A549 (cell line): ENCODE measurements at regions not wholly inside any gene's neighbourhood (a gene's known extent, or its start where the extent isn't known, plus 50 kb on each side); places are given as distances from the start of the nearest gene placed in this dataset.

Source experiments
- ATAC-seq, 2 experiments: fragments of 200-7000 bp in 1 of 2; fragments of >200 bp in 1 of 2; cut with Nextera tagmentation in 1 of 2; cut with Tn5 transposase in 1 of 2; 3 replicates each; pipeline versions ENCODE4 v1.8.0 to v1.9.1; 2018 to 2020; ENCODE audit warnings: mild to moderate bottlenecking in 1 of 2, moderate library complexity in 1 of 2
- CTCF ChIA-PET: fragments of 300-600 bp; sonication (Branson Sonifier 250); formaldehyde crosslinking; extraction: SDS; loops from one replicate; lab custom pipeline; 2021; ENCODE audit warnings: antibody characterized with exemption, inconsistent platforms; lab: Yijun Ruan, JAX
- POLR2A ChIA-PET: fragments of 350-600 bp; formaldehyde crosslinking; extraction: SDS; loops from one replicate; lab custom pipeline; 2021; ENCODE audit warnings: antibody characterized with exemption, inconsistent platforms; lab: Yijun Ruan, JAX
- DNase-seq, 2 experiments: peaks; one replicate each; pipeline versions ENCODE4 v3.0.0 to v3.0.0-alpha.2; 2011 to 2016; ENCODE audit warnings: low read depth in 1 of 2, low spot score in 1 of 2
- FAIRE-seq: peaks from 2 replicates; lab custom pipeline; 2011; peaks lifted over from hg19 to GRCh38; lab: Jason Lieb, UNC
- H3K27ac ChIP-seq, 2 experiments: fragments of >200 bp; sonication (Bioruptor Twin); formaldehyde crosslinking; 3 replicates each; pipeline ENCODE4 v1.5.1; 2016 to 2017
- H3K4me1 ChIP-seq: fragments of >200 bp; sonication (Bioruptor Twin); formaldehyde crosslinking; 3 replicates; pipeline ENCODE4 v1.6.1; 2016
- H3K4me2 ChIP-seq: fragments of >200 bp; sonication (Bioruptor Twin); formaldehyde crosslinking; 3 replicates; pipeline ENCODE4 v1.6.1; 2016
- H3K4me3 ChIP-seq: fragments of >200 bp; sonication (Bioruptor Twin); formaldehyde crosslinking; 3 replicates; pipeline ENCODE4 v1.5.1; 2016
- H3K9me3 ChIP-seq: fragments of >200 bp; sonication (Bioruptor Twin); formaldehyde crosslinking; 3 replicates; pipeline ENCODE4 v1.6.1; 2016
- ATOH8 ChIP-seq: fragments of 250-450 bp; sonication (Bioruptor Pico); IDR thresholded peaks from 2 replicates; pipeline ENCODE4 v1.5.0; 2020; ENCODE audit warnings: low read depth, mild to moderate bottlenecking, moderate library complexity
- BCL3 ChIP-seq: fragments of >200 bp; sonication (Bioruptor Twin); formaldehyde crosslinking; IDR thresholded peaks from 3 replicates; pipeline ENCODE4 v1.6.1; 2016
- CEBPB ChIP-seq, 2 experiments: fragments of >200 bp in 1 of 2; sonication (Bioruptor Twin) in 1 of 2; formaldehyde crosslinking in 1 of 2; IDR thresholded peaks; 2 replicates each; pipeline ENCODE4 v1.6.1; 2012 to 2016
- CHD2 ChIP-seq: fragments of 150-350 bp; IDR thresholded peaks from 2 replicates; pipeline ENCODE4 v1.6.1; 2014; ENCODE audit warnings: low read length; ENCODE audit not compliant: partially characterized antibody
- EHMT2 ChIP-seq: fragments of 200-600 bp; sonication (generic); IDR thresholded peaks from 2 replicates; pipeline ENCODE4 v1.6.1; 2016; ENCODE audit warnings: antibody characterized with exemption, low read depth, mild to moderate bottlenecking, moderate library complexity
- ELK1 ChIP-seq: fragments of 150-350 bp; IDR thresholded peaks from 2 replicates; pipeline ENCODE4 v1.6.1; 2014; ENCODE audit warnings: low read depth, mild to moderate bottlenecking, low read length
- EP300 ChIP-seq, 2 experiments: fragments of >200 bp; sonication (Bioruptor Twin); formaldehyde crosslinking; IDR thresholded peaks; 2 replicates in 1 of 2; 3 replicates in 1 of 2; pipeline ENCODE4 v1.6.1; 2016 to 2017
- ESRRA ChIP-seq: fragments of 150-350 bp; IDR thresholded peaks from 2 replicates; pipeline ENCODE4 v1.6.1; 2014; ENCODE audit warnings: mild to moderate bottlenecking, low read length, borderline replicate concordance
- FOSB ChIP-seq: fragments of 250-450 bp; sonication (Bioruptor Pico); IDR thresholded peaks from 2 replicates; pipeline ENCODE4 v1.5.0; 2020; ENCODE audit warnings: mild to moderate bottlenecking, moderate library complexity
- HDAC2 ChIP-seq: fragments of 200-600 bp; sonication (generic); IDR thresholded peaks from 2 replicates; pipeline ENCODE4 v1.6.1; 2016
- HOXB13 ChIP-seq: fragments of 250-450 bp; sonication (Bioruptor Pico); IDR thresholded peaks from 2 replicates; pipeline ENCODE4 v1.5.0; 2020; ENCODE audit warnings: low read depth, mild to moderate bottlenecking, moderate library complexity
- MAZ ChIP-seq: fragments of 150-350 bp; IDR thresholded peaks from 2 replicates; pipeline ENCODE4 v1.6.1; 2014; ENCODE audit warnings: antibody characterized with exemption, low read depth, low read length, borderline replicate concordance
- NFE2L2 ChIP-seq: fragments of 150-350 bp; conservative IDR thresholded peaks from 2 replicates; pipeline ENCODE4 v1.6.1; 2014; ENCODE audit warnings: low read length
- PBX3 ChIP-seq: IDR thresholded peaks from 2 replicates; pipeline ENCODE4 v1.6.1; 2012
- PHF8 ChIP-seq: fragments of 200-600 bp; sonication (generic); IDR thresholded peaks from 2 replicates; pipeline ENCODE4 v1.6.1; 2016; ENCODE audit warnings: low read depth, mild to moderate bottlenecking, antibody characterized with exemption, moderate library complexity, borderline replicate concordance
- REST ChIP-seq: fragments of 200-600 bp; sonication (generic); IDR thresholded peaks from 2 replicates; pipeline ENCODE4 v1.6.1; 2016; ENCODE audit warnings: antibody characterized with exemption, mild to moderate bottlenecking, moderate library complexity
- RFX5 ChIP-seq: fragments of 450-650 bp; IDR thresholded peaks from 2 replicates; pipeline ENCODE4 v1.7.1; 2014; ENCODE audit warnings: antibody characterized with exemption, mild to moderate bottlenecking, moderate library complexity
- ZC3H11A ChIP-seq: fragments of 450-650 bp; IDR thresholded peaks from 2 replicates; pipeline ENCODE4 v1.6.1; 2014; ENCODE audit warnings: antibody characterized with exemption, mild to moderate bottlenecking
- ZFP36 ChIP-seq: fragments of 450-650 bp; IDR thresholded peaks from 2 replicates; pipeline ENCODE4 v1.6.1; 2014; ENCODE audit warnings: borderline replicate concordance; ENCODE audit not compliant: partially characterized antibody
- ZNF302 ChIP-seq: fragments of 250-450 bp; sonication (Bioruptor Pico); IDR thresholded peaks from 2 replicates; pipeline ENCODE4 v1.9.0; 2021; ENCODE audit warnings: inconsistent platforms, mild to moderate bottlenecking, moderate library complexity
- WGBS: methylation state at CpG from one replicate; pipeline ENCODE4 v1.1.6; 2017; ENCODE audit errors: missing lambda C conversion rate; 5-methylcytosine and 5-hydroxymethylcytosine counted together

- no peak for FAIRE-seq
- no peak for DNase-seq
- ChIA-PET POLR2A (interaction anchor here (0.9 to 1.9 kb wide), 2 partner anchors 37 to 91 kb away, joined by 3 to 7 read pairs; no protein-coding TSS in a partner anchor), CTCF (interaction anchor here (0.6 to 1.3 kb wide), 5 partner anchors 8 to 140 kb away, joined by 3 to 5 read pairs (median 4); no protein-coding TSS in a partner anchor)
- H3K4me3 ChIP-seq: no peak overlapping the region
- 42% methylated on average over 7 of the region's 7 CpGs for whole genome bisulfite sequencing
- H3K4me2 ChIP-seq: peak overlapping the region; percentile 28
- TF ChIP-seq ZFP36 (no peak), HOXB13 (no peak), CEBPB (IDR thresholded peaks at IDR 0.05) (no peak), FOSB (CRISPR knock-in tag) (no peak)
- H3K9me3 ChIP-seq: no peaks in the 10 kb centered on the region
- H3K4me1 ChIP-seq: peaks cover 24% of the 10 kb centered on the region
- ATAC-seq: peak in 1 of 2 experiments; percentile 58; a peak in 3 of 6 replicates
- peak overlapping the region in 1 of 2 experiments; percentile 40; a peak in 2 of 6 replicates for H3K27ac ChIP-seq
Observed at GRCh38 chr3:159726231-159726964, 262.2 kb upstream of the IL12A start.

- POLR2A ChIA-PET: no interaction called here
- FAIRE-seq (no peak), ATAC-seq (no peak)
Observed at GRCh38 chr3:159727506-159727905, 261.1 kb upstream of the IL12A start.

GRCh38 chr3:159731254-159731653 lies 257.4 kb upstream of the IL12A start:
- DNase-seq (no peak), ATAC-seq (no peak), FAIRE-seq (no peak)
- no peaks in the 10 kb centered on the region for H3K9me3 ChIP-seq
- POLR2A ChIA-PET: no interaction called here
- H3K4me2 ChIP-seq: no peak overlapping the region; the same call in 1 of the 3 replicates
- no peak for TF ChIP-seq NFE2L2
- no peak for TF ChIP-seq EP300 (IDR thresholded peaks at IDR 0.05)
- TF ChIP-seq ZC3H11A: no peak
- no peak for TF ChIP-seq ZNF302
- no peak for TF ChIP-seq REST
- TF ChIP-seq ESRRA: no peak
- no peak for TF ChIP-seq CHD2
- TF ChIP-seq HDAC2: no peak
- CTCF ChIA-PET: interaction anchor here (1.4 kb wide), 1 partner anchor 74 kb away, joined by 4 read pairs; no protein-coding TSS in a partner anchor
- H3K4me3 ChIP-seq: no peak overlapping the region
- WGBS: 91% methylated on average over 6 of the region's 6 CpGs
- peaks cover 33% of the 10 kb centered on the region for H3K4me1 ChIP-seq
- peak overlapping the region; percentile 69 to 81; a peak in 5 of 6 replicates for H3K27ac ChIP-seq

More at GRCh38 chr3:159727506-159727905, 261.1 kb upstream of the IL12A start:
- TF ChIP-seq MAZ: no peak
- no peak for TF ChIP-seq ATOH8 (CRISPR knock-in tag)
- no peak for TF ChIP-seq ELK1
- no peak for TF ChIP-seq RFX5
- TF ChIP-seq BCL3: no peak
- TF ChIP-seq EHMT2: no peak
- no peak for TF ChIP-seq PHF8
- TF ChIP-seq PBX3: no peak
- Histone ChIP-seq H3K9me3 (no peaks in the 10 kb centered on the region), H3K4me3 (no peak overlapping the region), H3K27ac (no peak overlapping the region), H3K4me2 (no peak overlapping the region), H3K4me1 (peaks cover 31% of the 10 kb centered on the region)
- no peak for DNase-seq
- CTCF ChIA-PET: interaction anchor here (1.1 kb wide), 1 partner anchor 30 kb away, joined by 4 read pairs; no protein-coding TSS in a partner anchor
